ENCODE measurements at regions not wholly inside any gene's neighbourhood (a gene's known extent, or its start where the extent isn't known, plus 50 kb on each side); places are given as distances from the start of the nearest gene placed in this dataset.
"Not testable (repeated sequence)": the region's sequence is repeated elsewhere in the genome, so short reads cannot be mapped to it uniquely, and the experiment has no call there.

- DNase-seq, result not testable (repeated sequence)
Observed at GRCh38 chr21:5138687-5139086, 5382.7 kb upstream of the TPTE start.

GRCh38 chr21:5139528-5139927, 5381.9 kb upstream of the TPTE start:
- not testable (repeated sequence) for DNase-seq

GRCh38 chr21:5143011-5143410, 5378.4 kb upstream of the TPTE start:
- not testable (repeated sequence) for DNase-seq

- not testable (repeated sequence) for DNase-seq
Observed at GRCh38 chr21:5144731-5145130, 5376.7 kb upstream of the TPTE start.

GRCh38 chr21:5147685-5148084, 5373.7 kb upstream of the TPTE start:
- not testable (repeated sequence) for DNase-seq

GRCh38 chr21:5149222-5149621, 5372.2 kb upstream of the TPTE start:
- DNase-seq, result not testable (repeated sequence)

GRCh38 chr21:5153842-5154640, 5367.3 kb upstream of the TPTE start:
- not testable (repeated sequence) for DNase-seq

GRCh38 chr21:5154641-5154982, 5366.8 kb upstream of the TPTE start:
- peak; percentile 91 for DNase-seq

- not testable (repeated sequence) for DNase-seq
Observed at GRCh38 chr21:5162693-5163574, 5358.4 kb upstream of the TPTE start.

- DNase-seq, result not testable (repeated sequence)
Observed at GRCh38 chr21:5165829-5166228, 5355.6 kb upstream of the TPTE start.

All from femur (tissue), 1 donor.